Caco-2 (cell line): ENCODE measurements at regions not wholly inside any gene's neighbourhood (a gene's known extent, or its start where the extent isn't known, plus 50 kb on each side); places are given as distances from the start of the nearest gene placed in this dataset.

Source experiments
- BruUV-seq: library from RNA; stranded (reverse); fragments of 400-500 nt; replicated peaks from 2 replicates; lab custom pipeline; 2021; lab: Mats Ljungman, UMichigan
- CTCF ChIA-PET: fragments of 300-600 bp; sonication (Branson Sonifier 250); formaldehyde crosslinking; loops from one replicate; lab custom pipeline; 2022; ENCODE audit warnings: antibody characterized with exemption; lab: Charles Lee
- POLR2A ChIA-PET: fragments of 300-600 bp; sonication (Branson Sonifier 250); formaldehyde crosslinking; loops from one replicate; lab custom pipeline; 2022; ENCODE audit warnings: antibody characterized with exemption; lab: Charles Lee
- DNase-seq, 2 experiments: peaks; one replicate each; pipeline versions ENCODE4 v3.0.0 to v3.0.0-alpha.2; 2020 to 2022
- H3K27me3 ChIP-seq: replicated peaks from 2 replicates; pipeline ENCODE4 v1.6.0; 2011; ENCODE audit warnings: low read length; ENCODE audit not compliant: control insufficient read depth, insufficient read depth
- H3K36me3 ChIP-seq: 2 replicates; pipeline ENCODE4 v1.5.1; 2011; ENCODE audit warnings: low read length; ENCODE audit not compliant: control insufficient read depth, insufficient read depth
- H3K4me1 ChIP-seq: fragments of 250-450 bp; sonication (Bioruptor Pico); 2 replicates; pipeline ENCODE4 v1.5.1; 2020; ENCODE audit warnings: mild to moderate bottlenecking
- H3K4me3 ChIP-seq: 2 replicates; pipeline ENCODE4 v1.5.1; 2011; ENCODE audit warnings: low read depth, mild to moderate bottlenecking, control low read depth, low read length
- H3K9me3 ChIP-seq: fragments of 250-450 bp; sonication (Bioruptor Pico); 2 replicates; pipeline ENCODE4 v1.5.1; 2020; ENCODE audit warnings: mild to moderate bottlenecking, moderate library complexity
- H3K27ac Mint-ChIP-seq: one replicate; pipeline ENCODE4 v1.8.0; 2022; ENCODE audit warnings: mixed read lengths; ENCODE audit not compliant: unreplicated experiment
- H3K27me3 Mint-ChIP-seq: one replicate; pipeline ENCODE4 v1.8.0; 2022; ENCODE audit warnings: mixed read lengths; ENCODE audit not compliant: insufficient read depth, unreplicated experiment
- H3K36me3 Mint-ChIP-seq: one replicate; pipeline ENCODE4 v1.8.0; 2022; ENCODE audit warnings: mild to moderate bottlenecking, mixed read lengths; ENCODE audit not compliant: insufficient read depth, unreplicated experiment
- H3K4me1 Mint-ChIP-seq: one replicate; pipeline ENCODE4 v1.8.0; 2022; ENCODE audit warnings: low read depth, mixed read lengths; ENCODE audit not compliant: unreplicated experiment
- H3K4me3 Mint-ChIP-seq: one replicate; pipeline ENCODE4 v1.8.0; 2022; ENCODE audit warnings: mild to moderate bottlenecking, moderate library complexity, mixed read lengths; ENCODE audit not compliant: unreplicated experiment
- H3K9me3 Mint-ChIP-seq: one replicate; pipeline ENCODE4 v1.8.0; 2022; ENCODE audit warnings: mixed read lengths; ENCODE audit not compliant: unreplicated experiment
- intact Hi-C: fragments of 100-400 bp; cut with micrococcal nuclease; formaldehyde crosslinking; loops from one replicate; pipeline ENCODE4 v1.10.0; 2022; ENCODE audit not compliant: unreplicated experiment
- TF ChIP-seq, protein P1 (sequence below), 2 experiments: fragments of 200-600 bp in 1 of 2; IDR thresholded peaks; 1 replicate in 1 of 2; 2 replicates in 1 of 2; pipeline versions ENCODE4 v1.5.1 to v1.8.0; 2011 to 2022; ENCODE audit warnings: antibody characterized with exemption in 1 of 2, control low read depth in 1 of 2, inconsistent platforms in 1 of 2, low read depth in 1 of 2, low read length in 1 of 2, mild to moderate bottlenecking in 1 of 2, moderate library complexity in 1 of 2; ENCODE audit not compliant: insufficient read depth in 1 of 2, severe bottlenecking in 1 of 2, unreplicated experiment in 1 of 2

- Mint-ChIP-seq H3K27me3 (no peaks in the 10 kb centered on the region), H3K4me3 (no peak overlapping the region), H3K27ac (no peak overlapping the region), H3K9me3 (no peaks in the 10 kb centered on the region), H3K4me1 (no peaks in the 10 kb centered on the region), H3K36me3 (no peaks in the 10 kb centered on the region)
- intact Hi-C loops = no loop called here
- no peak overlapping the region for H3K4me3 ChIP-seq
- H3K36me3 ChIP-seq = no peaks in the 10 kb centered on the region
- ChIA-PET CTCF (no interaction called here), POLR2A (no interaction called here)
- no peaks in the 10 kb centered on the region for H3K4me1 ChIP-seq
- TF ChIP-seq, protein P1, sequence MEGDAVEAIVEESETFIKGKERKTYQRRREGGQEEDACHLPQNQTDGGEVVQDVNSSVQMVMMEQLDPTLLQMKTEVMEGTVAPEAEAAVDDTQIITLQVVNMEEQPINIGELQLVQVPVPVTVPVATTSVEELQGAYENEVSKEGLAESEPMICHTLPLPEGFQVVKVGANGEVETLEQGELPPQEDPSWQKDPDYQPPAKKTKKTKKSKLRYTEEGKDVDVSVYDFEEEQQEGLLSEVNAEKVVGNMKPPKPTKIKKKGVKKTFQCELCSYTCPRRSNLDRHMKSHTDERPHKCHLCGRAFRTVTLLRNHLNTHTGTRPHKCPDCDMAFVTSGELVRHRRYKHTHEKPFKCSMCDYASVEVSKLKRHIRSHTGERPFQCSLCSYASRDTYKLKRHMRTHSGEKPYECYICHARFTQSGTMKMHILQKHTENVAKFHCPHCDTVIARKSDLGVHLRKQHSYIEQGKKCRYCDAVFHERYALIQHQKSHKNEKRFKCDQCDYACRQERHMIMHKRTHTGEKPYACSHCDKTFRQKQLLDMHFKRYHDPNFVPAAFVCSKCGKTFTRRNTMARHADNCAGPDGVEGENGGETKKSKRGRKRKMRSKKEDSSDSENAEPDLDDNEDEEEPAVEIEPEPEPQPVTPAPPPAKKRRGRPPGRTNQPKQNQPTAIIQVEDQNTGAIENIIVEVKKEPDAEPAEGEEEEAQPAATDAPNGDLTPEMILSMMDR (IDR thresholded peaks at IDR 0.05; ENCODE audit: insufficient read depth in 1 of 2, low read depth in 1 of 2, low read length in 1 of 2, severe bottlenecking in 1 of 2, unreplicated experiment in 1 of 2) = no peak
- 0 out of 2 replicates have a peak, but pooled peaks cover 5% of the 10 kb centered on the region for H3K9me3 ChIP-seq
- BruUV-seq = no TSS peak
- no peak for DNase-seq
- H3K27me3 ChIP-seq = no peaks in the 10 kb centered on the region
Observed at GRCh38 chr3:82581350-82581749, 819.9 kb upstream of the GBE1 start.

- no peaks in the 10 kb centered on the region for H3K9me3 ChIP-seq
- DNase-seq = no peak
- no peak overlapping the region for H3K4me3 ChIP-seq
- ChIA-PET CTCF (no interaction called here), POLR2A (no interaction called here)
- no peaks in the 10 kb centered on the region for H3K36me3 Mint-ChIP-seq
- TF ChIP-seq, protein P1 (IDR thresholded peaks at IDR 0.05; ENCODE audit: insufficient read depth in 1 of 2, low read depth in 1 of 2, low read length in 1 of 2, severe bottlenecking in 1 of 2, unreplicated experiment in 1 of 2) = no peak
- no peaks in the 10 kb centered on the region for H3K27me3 Mint-ChIP-seq
- H3K9me3 Mint-ChIP-seq = no peaks in the 10 kb centered on the region
- H3K4me1 Mint-ChIP-seq = no peaks in the 10 kb centered on the region
- H3K36me3 ChIP-seq = no peaks in the 10 kb centered on the region
- no peak overlapping the region for H3K27ac Mint-ChIP-seq
- no peaks in the 10 kb centered on the region for H3K4me1 ChIP-seq
- no peaks in the 10 kb centered on the region for H3K27me3 ChIP-seq
- no peak overlapping the region for H3K4me3 Mint-ChIP-seq
- intact Hi-C loops = no loop called here
- no TSS peak for BruUV-seq
Observed at GRCh38 chr3:82572721-82573120, 811.3 kb upstream of the GBE1 start.

DNA sequence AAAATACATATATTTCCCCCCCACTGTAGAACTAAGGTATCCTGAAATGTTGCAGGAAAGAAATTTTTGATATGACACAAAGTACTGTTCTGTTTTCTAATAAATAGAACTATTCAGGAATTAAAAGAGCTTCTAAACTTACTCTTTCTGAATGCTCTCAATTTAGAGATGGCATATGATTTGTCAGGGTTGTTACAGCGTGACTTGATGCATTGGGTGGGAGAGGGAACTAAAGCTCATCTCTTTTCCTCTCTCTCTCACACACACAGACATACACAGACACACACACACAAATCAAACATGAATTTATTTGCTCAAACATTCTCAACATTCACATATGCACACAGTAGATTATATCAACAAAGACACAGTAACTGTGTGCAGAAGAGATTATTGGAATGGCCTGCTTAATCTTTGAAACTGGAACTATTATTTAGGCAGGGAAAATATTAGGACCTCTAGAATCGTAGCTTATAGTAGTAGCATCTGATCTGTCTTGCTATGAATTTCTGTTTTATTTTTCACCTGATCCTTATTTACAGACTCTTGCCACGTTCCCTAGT lies 807.4 kb upstream of the GBE1 start:
- H3K27me3 ChIP-seq = no peaks in the 10 kb centered on the region
- intact Hi-C loops = no loop called here
- ChIA-PET POLR2A (no interaction called here), CTCF (no interaction called here)
- Mint-ChIP-seq H3K36me3 (no peaks in the 10 kb centered on the region), H3K27ac (no peak overlapping the region), H3K4me3 (no peak overlapping the region), H3K27me3 (no peaks in the 10 kb centered on the region), H3K9me3 (no peaks in the 10 kb centered on the region), H3K4me1 (no peaks in the 10 kb centered on the region)
- no peak for DNase-seq
- H3K4me3 ChIP-seq = no peak overlapping the region
- H3K4me1 ChIP-seq = no peaks in the 10 kb centered on the region
- no peaks in the 10 kb centered on the region for H3K9me3 ChIP-seq
- TF ChIP-seq, protein P1 (IDR thresholded peaks at IDR 0.05; ENCODE audit: insufficient read depth in 1 of 2, low read depth in 1 of 2, low read length in 1 of 2, severe bottlenecking in 1 of 2, unreplicated experiment in 1 of 2) = no peak
- no TSS peak for BruUV-seq
- no peaks in the 10 kb centered on the region for H3K36me3 ChIP-seq
